ENCODE measurements at regions not wholly inside any gene's neighbourhood (a gene's known extent, or its start where the extent isn't known, plus 50 kb on each side); places are given as distances from the start of the nearest gene placed in this dataset.
"Not testable (repeated sequence)": the region's sequence is repeated elsewhere in the genome, so short reads cannot be mapped to it uniquely, and the experiment has no call there.

- no peak for DNase-seq
Observed at GRCh38 chr6:167690931-167691330, 135.8 kb upstream of the AFDN start.

- peak; percentile 18 for DNase-seq
Observed at GRCh38 chr6:167691533-167692312, 135.0 kb upstream of the AFDN start.

GRCh38 chr6:167693478-167693877, 133.2 kb upstream of the AFDN start:
- DNase-seq: not testable (repeated sequence)

GRCh38 chr6:167695831-167696230, 130.9 kb upstream of the AFDN start:
- DNase-seq: no peak

- DNase-seq: no peak
Observed at GRCh38 chr6:167696296-167696695, 130.4 kb upstream of the AFDN start.

- no peak for DNase-seq
Observed at GRCh38 chr6:167697316-167697715, 129.4 kb upstream of the AFDN start.

GRCh38 chr6:167698540-167698939, 128.2 kb upstream of the AFDN start:
- DNase-seq: no peak

- DNase-seq: peak; percentile 69
Observed at GRCh38 chr6:167699141-167699931, 127.4 kb upstream of the AFDN start.

GRCh38 chr6:167700199-167700598, 126.5 kb upstream of the AFDN start:
- DNase-seq: no peak

GRCh38 chr6:167701010-167701409, 125.7 kb upstream of the AFDN start:
- no peak for DNase-seq

GRCh38 chr6:167702241-167702827, 124.4 kb upstream of the AFDN start:
- DNase-seq: no peak

GRCh38 chr6:167703347-167703746, 123.4 kb upstream of the AFDN start:
- DNase-seq: no peak

- DNase-seq: no peak
Observed at GRCh38 chr6:167703781-167704180, 122.9 kb upstream of the AFDN start.

GRCh38 chr6:167704396-167704901, 122.3 kb upstream of the AFDN start:
- DNase-seq: no peak

GRCh38 chr6:167705211-167705750, 121.4 kb upstream of the AFDN start:
- no peak for DNase-seq

GRCh38 chr6:167706313-167707109, 120.2 kb upstream of the AFDN start:
- DNase-seq: peak; percentile 81

GRCh38 chr6:167707686-167708500, 118.8 kb upstream of the AFDN start:
- DNase-seq: no peak

GRCh38 chr6:167708501-167709094, 118.1 kb upstream of the AFDN start:
- DNase-seq: no peak

- DNase-seq: no peak
Observed at GRCh38 chr6:167709196-167709595, 117.5 kb upstream of the AFDN start.

- not testable (repeated sequence) for DNase-seq
Observed at GRCh38 chr6:167709776-167710336, 116.9 kb upstream of the AFDN start.
